ENCODE measurements at regions not wholly inside any gene's neighbourhood (a gene's known extent, or its start where the extent isn't known, plus 50 kb on each side); places are given as distances from the start of the nearest gene placed in this dataset.

DNA sequence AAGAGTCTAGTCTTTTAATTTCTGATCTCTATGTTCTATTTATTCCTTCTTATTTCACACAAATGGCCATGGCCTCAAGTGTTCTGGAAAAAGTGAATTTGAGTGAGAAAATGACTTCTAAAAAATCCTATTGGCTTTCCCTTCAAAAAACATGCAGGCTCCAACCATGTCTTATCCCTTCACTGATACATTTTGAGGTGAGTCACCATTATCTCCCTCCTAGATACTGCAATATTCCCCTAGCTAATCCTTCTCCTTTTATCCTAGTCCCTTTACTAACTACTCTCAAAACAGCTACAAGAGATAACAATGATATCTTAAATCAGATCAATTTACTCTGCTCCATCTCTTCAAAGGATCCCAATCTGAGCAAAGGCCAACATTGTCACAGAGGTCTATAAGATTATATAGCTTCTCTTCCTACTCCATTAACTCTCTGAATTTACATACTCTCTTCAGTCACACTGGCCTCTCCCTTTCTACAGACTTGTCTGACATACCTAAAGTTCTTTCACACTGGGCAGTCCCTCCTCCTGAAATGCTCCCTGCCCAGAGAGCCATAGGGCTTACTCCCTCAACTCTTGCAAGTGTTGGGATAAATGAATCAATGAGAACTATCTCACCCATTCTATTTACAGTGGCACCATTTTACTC, 129.2 kb downstream of the TENT5A start:
- TF ChIP-seq POLR2A (IDR thresholded peaks at IDR 0.05): no peak
- TF ChIP-seq, protein P1, sequence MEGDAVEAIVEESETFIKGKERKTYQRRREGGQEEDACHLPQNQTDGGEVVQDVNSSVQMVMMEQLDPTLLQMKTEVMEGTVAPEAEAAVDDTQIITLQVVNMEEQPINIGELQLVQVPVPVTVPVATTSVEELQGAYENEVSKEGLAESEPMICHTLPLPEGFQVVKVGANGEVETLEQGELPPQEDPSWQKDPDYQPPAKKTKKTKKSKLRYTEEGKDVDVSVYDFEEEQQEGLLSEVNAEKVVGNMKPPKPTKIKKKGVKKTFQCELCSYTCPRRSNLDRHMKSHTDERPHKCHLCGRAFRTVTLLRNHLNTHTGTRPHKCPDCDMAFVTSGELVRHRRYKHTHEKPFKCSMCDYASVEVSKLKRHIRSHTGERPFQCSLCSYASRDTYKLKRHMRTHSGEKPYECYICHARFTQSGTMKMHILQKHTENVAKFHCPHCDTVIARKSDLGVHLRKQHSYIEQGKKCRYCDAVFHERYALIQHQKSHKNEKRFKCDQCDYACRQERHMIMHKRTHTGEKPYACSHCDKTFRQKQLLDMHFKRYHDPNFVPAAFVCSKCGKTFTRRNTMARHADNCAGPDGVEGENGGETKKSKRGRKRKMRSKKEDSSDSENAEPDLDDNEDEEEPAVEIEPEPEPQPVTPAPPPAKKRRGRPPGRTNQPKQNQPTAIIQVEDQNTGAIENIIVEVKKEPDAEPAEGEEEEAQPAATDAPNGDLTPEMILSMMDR (IDR thresholded peaks at IDR 0.05): no peak

Measured in lower leg skin (tissue), 3 donors.